ENCODE measurements at regions not wholly inside any gene's neighbourhood (a gene's known extent, or its start where the extent isn't known, plus 50 kb on each side); places are given as distances from the start of the nearest gene placed in this dataset.

- no peaks in the 10 kb centered on the region for H3K4me1 ChIP-seq
- 84% methylated on average over 2 of the region's 2 CpGs for WGBS
- TF ChIP-seq EP300 (IDR thresholded peaks at IDR 0.05) (no peak), POLR2AphosphoS5 (IDR thresholded peaks at IDR 0.05) (no peak), POLR2A (IDR thresholded peaks at IDR 0.05; ENCODE audit: low read depth) (no peak), CTCF (IDR thresholded peaks at IDR 0.05) (no peak)
Observed at GRCh38 chr15:23835953-23836352, 148.8 kb upstream of the NDN start.

GRCh38 chr15:23839893-23840474 lies 152.9 kb upstream of the NDN start:
- Histone ChIP-seq H3K9me3 (peaks cover 0 to 15% (median 4%) of the 10 kb centered on the region in 4 donors), H3K36me3 (no peaks in the 10 kb centered on the region), H3K27me3 (no peaks in the 10 kb centered on the region), H3K27ac (replicated peaks in 1 of 4) (no peak overlapping the region), H3K4me3 (no peak overlapping the region), H3K4me1 (no peaks in the 10 kb centered on the region)
- intact Hi-C loops (cut with DNase I) = no loop called here
- TF ChIP-seq CTCF (IDR thresholded peaks at IDR 0.05) = no peak
- TF ChIP-seq POLR2AphosphoS5 (IDR thresholded peaks at IDR 0.05) = no peak
- no peak for TF ChIP-seq EP300 (IDR thresholded peaks at IDR 0.05)
- TF ChIP-seq POLR2A (IDR thresholded peaks at IDR 0.05; ENCODE audit: low read depth) = no peak
- no peak for DNase-seq (ENCODE audit: extremely low spot score)
- WGBS = 44% methylated on average over 6 of the region's 6 CpGs

More at GRCh38 chr15:23835953-23836352, 148.8 kb upstream of the NDN start:
- no peaks in the 10 kb centered on the region for H3K36me3 ChIP-seq
- intact Hi-C loops (cut with DNase I) = no loop called here
- H3K27me3 ChIP-seq = no peaks in the 10 kb centered on the region
- no peak overlapping the region for H3K27ac ChIP-seq (replicated peaks in 1 of 4)
- no peak overlapping the region for H3K4me3 ChIP-seq
- DNase-seq (ENCODE audit: extremely low spot score) = no peak
- H3K9me3 ChIP-seq = peaks cover 0 to 4% (median 0%) of the 10 kb centered on the region in 4 donors

- Histone ChIP-seq H3K4me1 (no peaks in the 10 kb centered on the region), H3K36me3 (no peaks in the 10 kb centered on the region), H3K27ac (replicated peaks in 1 of 4) (no peak overlapping the region), H3K9me3 (peaks cover 0 to 12% (median 4%) of the 10 kb centered on the region in 4 donors), H3K27me3 (no peaks in the 10 kb centered on the region), H3K4me3 (no peak overlapping the region)
- WGBS = 40% methylated on average over 3 of the region's 3 CpGs
- no peak for DNase-seq (ENCODE audit: extremely low spot score)
- no peak for TF ChIP-seq EP300 (IDR thresholded peaks at IDR 0.05)
- TF ChIP-seq POLR2A (IDR thresholded peaks at IDR 0.05; ENCODE audit: low read depth) = no peak
- no peak for TF ChIP-seq CTCF (IDR thresholded peaks at IDR 0.05)
- TF ChIP-seq POLR2AphosphoS5 (IDR thresholded peaks at IDR 0.05) = no peak
- intact Hi-C loops (cut with DNase I) = no loop called here
Observed at GRCh38 chr15:23846218-23846617, 159.1 kb upstream of the NDN start.

GRCh38 chr15:23850666-23851065 lies 163.6 kb upstream of the NDN start:
- no peak for TF ChIP-seq POLR2AphosphoS5 (IDR thresholded peaks at IDR 0.05)
- no peak for TF ChIP-seq POLR2A (IDR thresholded peaks at IDR 0.05; ENCODE audit: low read depth)
- no peak for TF ChIP-seq EP300 (IDR thresholded peaks at IDR 0.05)
- TF ChIP-seq CTCF (IDR thresholded peaks at IDR 0.05) = no peak
- intact Hi-C loops (cut with DNase I) = loop anchor here (10.0 kb wide), 1 partner anchor 76 kb away; no protein-coding TSS in a partner anchor
- Histone ChIP-seq H3K4me1 (no peaks in the 10 kb centered on the region), H3K4me3 (no peak overlapping the region), H3K27me3 (no peaks in the 10 kb centered on the region), H3K9me3 (no peaks in the 10 kb centered on the region), H3K27ac (replicated peaks in 1 of 4) (no peak overlapping the region), H3K36me3 (no peaks in the 10 kb centered on the region)
- DNase-seq (ENCODE audit: extremely low spot score) = no peak
- WGBS = 46% methylated on average over 6 of the region's 6 CpGs

GRCh38 chr15:23851921-23852320 lies 164.8 kb upstream of the NDN start:
- Histone ChIP-seq H3K4me3 (no peak overlapping the region), H3K4me1 (no peaks in the 10 kb centered on the region), H3K27ac (replicated peaks in 1 of 4) (no peak overlapping the region), H3K9me3 (no peaks in the 10 kb centered on the region), H3K36me3 (no peaks in the 10 kb centered on the region), H3K27me3 (peaks cover 0 to 2% (median 0%) of the 10 kb centered on the region in 4 donors)
- TF ChIP-seq EP300 (IDR thresholded peaks at IDR 0.05) = no peak
- intact Hi-C loops (cut with DNase I) = loop anchor here (10.0 kb wide), 1 partner anchor 77 kb away; no protein-coding TSS in a partner anchor
- 59% methylated on average over 2 of the region's 2 CpGs for WGBS
- no peak for DNase-seq (ENCODE audit: extremely low spot score)

Measured in esophagus muscularis mucosa (tissue), 4 donors.